Activated T-cell treated with anti-CD3 and anti-CD28 coated beads for 24 hours (primary cell): ENCODE measurements at regions not wholly inside any gene's neighbourhood (a gene's known extent, or its start where the extent isn't known, plus 50 kb on each side); places are given as distances from the start of the nearest gene placed in this dataset.

Experiments
- DNase-seq: peaks from one replicate; pipeline ENCODE4 v3.0.0-alpha.2; 2020; ENCODE audit warnings: low read depth

GRCh38 chr15:47473106-47473725 is 244.1 kb upstream of the SEMA6D start:
- no peak for DNase-seq

GRCh38 chr15:47473832-47474231 is 243.5 kb upstream of the SEMA6D start:
- no peak for DNase-seq

GRCh38 chr15:47475336-47475735 is 242.0 kb upstream of the SEMA6D start:
- DNase-seq: no peak

- no peak for DNase-seq
Measured at GRCh38 chr15:47477341-47477740, 240.0 kb upstream of the SEMA6D start.

GRCh38 chr15:47484059-47484458 is 233.2 kb upstream of the SEMA6D start:
- no peak for DNase-seq

GRCh38 chr15:47484997-47485396 is 232.3 kb upstream of the SEMA6D start:
- DNase-seq: no peak

- DNase-seq: no peak
Measured at GRCh38 chr15:47485419-47485818, 231.9 kb upstream of the SEMA6D start.

GRCh38 chr15:47486040-47486439 is 231.3 kb upstream of the SEMA6D start:
- DNase-seq: no peak

- DNase-seq: no peak
Measured at GRCh38 chr15:47492195-47492594, 225.1 kb upstream of the SEMA6D start.

GRCh38 chr15:47493357-47494247 is 223.7 kb upstream of the SEMA6D start:
- DNase-seq: no peak

- DNase-seq: no peak
Measured at GRCh38 chr15:47496343-47497185, 220.7 kb upstream of the SEMA6D start.

- DNase-seq: no peak
Measured at GRCh38 chr15:47500842-47501241, 216.5 kb upstream of the SEMA6D start.

GRCh38 chr15:47502041-47502440 is 215.3 kb upstream of the SEMA6D start:
- no peak for DNase-seq

GRCh38 chr15:47503876-47504275 is 213.4 kb upstream of the SEMA6D start:
- no peak for DNase-seq

GRCh38 chr15:47504624-47505256 is 212.6 kb upstream of the SEMA6D start:
- no peak for DNase-seq

- no peak for DNase-seq
Measured at GRCh38 chr15:47505712-47506328, 211.5 kb upstream of the SEMA6D start.

GRCh38 chr15:47506329-47507100 is 210.8 kb upstream of the SEMA6D start:
- no peak for DNase-seq

GRCh38 chr15:47507221-47507985 is 209.9 kb upstream of the SEMA6D start:
- no peak for DNase-seq

GRCh38 chr15:47511261-47511660 is 206.0 kb upstream of the SEMA6D start:
- no peak for DNase-seq

- no peak for DNase-seq
Measured at GRCh38 chr15:47513471-47513870, 203.8 kb upstream of the SEMA6D start.
